GM19193 (cell line): ENCODE measurements at regions not wholly inside any gene's neighbourhood (a gene's known extent, or its start where the extent isn't known, plus 50 kb on each side); places are given as distances from the start of the nearest gene placed in this dataset.

Source experiments
- POLR2A ChIP-seq: IDR thresholded peaks from 4 replicates; pipeline ENCODE4 v1.6.1; 2011; ENCODE audit not compliant: insufficient read depth, insufficient read length; ENCODE audit errors: extremely low read depth

DNA sequence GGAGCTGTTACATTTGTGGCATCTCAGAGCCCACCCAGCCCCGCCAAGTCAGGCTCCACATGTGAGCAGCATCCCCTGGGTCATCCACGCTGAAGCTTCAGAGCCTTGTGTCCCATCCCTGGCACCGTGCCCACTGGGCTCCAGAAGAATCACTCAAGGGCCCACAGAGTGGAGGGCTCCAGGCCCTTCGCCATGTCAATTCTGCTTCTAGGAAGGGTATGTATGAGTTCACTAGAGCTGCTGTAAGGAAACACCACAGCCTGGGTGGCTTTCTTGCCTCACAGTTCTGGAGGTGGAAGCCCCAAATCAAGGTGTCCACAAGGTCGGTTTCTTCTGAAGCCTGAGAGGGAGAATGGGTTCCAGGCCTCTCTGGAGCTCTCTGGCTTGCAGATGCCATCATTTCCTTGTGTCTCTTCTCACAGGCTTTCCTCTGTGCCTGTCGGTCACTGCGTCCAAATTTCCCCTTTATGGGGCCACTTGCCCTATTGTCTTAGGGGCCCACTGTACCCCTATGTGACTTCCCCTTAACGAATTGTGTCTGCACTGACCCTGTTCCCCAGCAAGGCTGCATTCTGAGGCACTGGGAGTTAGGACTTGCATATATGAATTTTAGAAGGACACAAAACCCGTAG, 1476.0 kb downstream of the TBC1D22A start:
- no peak for TF ChIP-seq POLR2A

DNA sequence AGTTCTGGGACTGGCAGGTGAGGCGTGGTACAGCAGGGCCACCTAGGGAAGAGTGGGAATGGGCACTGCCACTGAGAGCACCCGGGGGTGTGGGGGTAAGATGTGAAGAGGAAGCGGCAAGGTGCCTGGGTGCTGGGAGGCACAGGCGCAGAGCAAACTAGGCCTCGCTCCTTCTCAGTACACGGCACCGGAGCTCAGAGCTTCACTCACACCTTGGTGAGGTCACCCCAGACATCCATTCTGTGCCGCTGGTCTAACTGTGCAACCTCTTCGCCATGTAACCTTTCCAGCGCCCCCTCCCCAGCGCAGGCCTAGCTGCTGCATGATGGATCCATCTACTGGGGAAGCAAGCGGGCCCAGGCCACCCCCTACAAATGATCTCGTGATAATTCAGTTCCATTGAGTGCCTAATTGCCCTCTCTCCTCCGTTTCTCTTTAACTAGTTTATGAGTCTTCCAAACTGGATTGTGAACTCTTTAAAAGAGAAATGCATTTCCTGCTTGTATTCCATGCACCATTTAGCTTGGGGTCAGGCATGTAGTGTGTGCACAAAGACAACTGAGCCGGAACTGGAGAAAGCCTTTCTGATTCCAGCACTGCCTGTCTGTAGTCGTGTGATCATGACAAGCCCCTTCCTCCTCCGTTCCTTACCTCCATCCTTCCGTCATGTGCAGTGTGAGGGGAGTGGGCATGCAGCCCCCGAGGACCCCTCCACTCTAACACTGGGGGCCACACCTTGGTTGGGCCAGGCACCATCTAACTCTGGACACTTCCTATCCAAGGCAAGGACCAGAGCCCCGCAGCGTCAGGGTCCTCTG, 1475.2 kb downstream of the TBC1D22A start:
- TF ChIP-seq POLR2A = no peak

GRCh38 chr22:48236261-48236660, 1473.8 kb downstream of the TBC1D22A start:
- no peak for TF ChIP-seq POLR2A

- TF ChIP-seq POLR2A = no peak
Observed at GRCh38 chr22:48235744-48236143, 1473.3 kb downstream of the TBC1D22A start.

GRCh38 chr22:48234011-48234410, 1471.6 kb downstream of the TBC1D22A start:
- no peak for TF ChIP-seq POLR2A

GRCh38 chr22:48233586-48233985, 1471.1 kb downstream of the TBC1D22A start:
- no peak for TF ChIP-seq POLR2A

- no peak for TF ChIP-seq POLR2A
Observed at GRCh38 chr22:48228468-48228867, 1466.0 kb downstream of the TBC1D22A start.

DNA sequence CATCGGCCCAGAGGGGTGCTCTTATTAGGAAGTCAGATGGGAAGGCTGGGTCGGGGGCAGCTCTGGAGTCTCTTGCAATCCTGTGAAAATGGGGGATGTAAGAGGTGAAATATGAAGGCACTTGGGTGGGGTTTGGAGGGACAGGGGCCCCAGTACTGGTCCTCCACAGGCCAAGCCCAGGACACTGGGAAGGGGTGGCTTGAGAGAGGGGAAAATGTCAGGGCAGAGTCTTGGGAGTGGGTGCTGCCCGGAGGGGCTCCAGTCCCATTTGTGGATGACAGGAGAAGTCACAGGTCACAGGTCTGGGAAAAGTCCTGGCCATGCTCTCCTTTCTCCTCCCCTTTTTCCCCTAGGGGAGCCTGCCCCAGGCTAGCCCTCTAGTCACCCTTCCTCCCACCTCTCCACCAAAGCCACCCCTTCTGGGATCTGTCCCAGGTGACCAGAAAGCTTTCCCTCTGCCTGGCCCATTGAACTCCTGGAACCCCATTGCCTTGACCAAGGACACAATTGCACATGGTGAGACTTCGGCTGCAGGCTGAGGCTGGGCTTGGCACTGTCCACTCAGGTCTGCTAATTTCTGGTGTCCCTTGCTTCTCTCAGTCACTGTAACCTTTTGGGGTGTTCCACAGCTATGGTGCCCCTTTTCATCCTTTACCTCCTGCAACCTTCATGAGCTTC, 1465.0 kb downstream of the TBC1D22A start:
- TF ChIP-seq POLR2A = no peak

DNA sequence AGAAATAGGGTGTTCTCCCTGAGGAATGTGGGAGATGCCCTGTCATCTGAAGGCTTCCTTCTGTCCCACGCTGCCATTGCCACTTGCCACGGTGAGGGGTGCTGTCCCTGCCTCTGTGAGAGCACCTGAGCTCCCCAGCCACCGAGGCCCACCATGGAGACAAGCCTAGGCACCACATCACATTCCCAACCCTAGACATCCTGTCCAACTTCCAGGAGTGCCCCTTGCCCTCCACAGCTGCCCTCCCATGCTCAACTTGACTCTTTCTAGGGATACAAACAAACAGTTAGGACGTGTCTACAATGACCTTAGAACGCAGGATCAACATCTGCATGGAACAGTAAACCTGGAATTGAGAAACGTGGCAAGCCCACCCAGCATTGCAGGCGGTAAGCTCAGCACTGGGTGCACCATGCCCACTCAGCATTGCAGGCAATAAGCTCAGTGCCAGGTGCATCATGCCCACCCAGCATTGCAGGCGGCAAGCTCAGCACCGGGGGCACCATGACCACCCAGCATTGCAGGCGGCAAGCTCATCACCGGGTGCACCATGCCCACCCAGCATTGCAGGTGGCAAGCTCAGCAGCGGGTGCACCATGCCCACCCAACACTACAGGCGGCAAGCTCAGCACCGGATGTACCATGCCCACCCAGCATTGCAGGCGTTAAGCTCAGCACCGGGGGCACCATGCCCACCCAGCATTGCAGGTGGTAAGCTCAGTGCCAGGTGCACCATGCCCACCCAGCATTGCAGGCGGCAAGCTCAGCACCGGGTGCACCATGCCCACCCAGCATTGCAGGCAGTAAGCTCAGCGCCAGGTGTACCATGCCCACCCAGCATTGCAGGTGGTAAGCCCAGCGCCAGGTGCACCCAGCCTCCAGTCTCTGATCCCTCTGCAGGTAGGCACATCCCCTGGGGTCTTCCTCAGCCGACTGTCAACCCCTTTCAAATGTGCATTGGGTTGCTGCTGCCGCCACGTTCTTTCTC, 1463.9 kb downstream of the TBC1D22A start:
- TF ChIP-seq POLR2A = no peak

DNA sequence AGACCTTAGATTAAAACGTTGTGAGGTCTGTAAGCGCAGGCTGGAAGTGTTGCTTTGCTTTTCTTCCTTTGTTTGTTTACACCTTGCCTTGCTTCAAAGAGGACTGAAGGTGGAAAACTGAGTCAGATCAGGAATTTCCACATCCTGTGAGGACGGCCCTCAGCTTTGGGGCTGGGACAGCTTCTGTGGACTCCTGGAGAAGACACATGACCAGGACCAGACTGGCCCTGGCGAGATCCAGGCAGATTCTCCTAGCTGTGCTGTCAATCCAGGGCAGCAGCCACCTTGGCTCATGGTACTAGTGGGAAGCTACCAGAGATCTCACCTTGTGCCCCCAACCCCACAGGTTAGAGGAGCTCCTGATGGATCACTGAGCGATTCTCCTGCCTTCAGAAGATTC, 1461.9 kb downstream of the TBC1D22A start:
- TF ChIP-seq POLR2A = no peak

GRCh38 chr22:48223488-48224190, 1461.2 kb downstream of the TBC1D22A start:
- TF ChIP-seq POLR2A = no peak

DNA sequence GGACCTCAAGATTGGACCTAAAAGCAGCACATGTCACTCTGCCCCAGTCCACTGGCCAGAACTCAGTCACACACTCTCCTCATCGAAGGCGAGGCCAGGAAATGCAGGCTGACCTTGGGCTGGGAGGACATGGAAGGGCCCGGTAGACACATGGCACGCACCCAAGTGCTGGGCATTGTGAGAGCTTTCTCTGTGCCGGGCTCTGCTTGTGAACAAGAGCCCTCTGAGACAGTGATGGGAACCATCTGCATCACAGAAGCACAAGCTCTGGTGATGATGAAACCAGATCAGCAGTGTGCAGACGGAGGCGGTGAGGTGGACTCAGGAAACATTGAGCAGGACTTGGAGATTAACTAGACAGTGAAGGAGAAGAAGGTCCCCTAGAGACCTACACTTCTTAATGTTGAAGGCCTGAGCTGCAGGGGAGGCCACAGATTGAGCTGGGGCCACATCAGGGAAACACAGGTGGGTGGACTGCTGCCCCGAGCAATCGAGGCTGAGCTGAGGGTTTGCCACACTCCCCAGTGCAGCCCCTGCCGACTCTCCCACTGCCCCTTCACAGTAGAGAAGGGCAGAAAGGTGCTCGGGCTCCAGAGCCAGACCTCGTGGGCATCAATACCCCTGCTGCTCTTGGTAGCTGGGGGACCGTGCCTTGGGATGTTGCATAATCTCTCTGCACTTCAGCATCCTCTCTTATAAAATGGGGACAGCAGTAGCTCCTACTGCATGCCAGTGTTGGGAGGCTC, 1460.5 kb downstream of the TBC1D22A start:
- TF ChIP-seq POLR2A = no peak

- no peak for TF ChIP-seq POLR2A
Observed at GRCh38 chr22:48218889-48219420, 1456.5 kb downstream of the TBC1D22A start.
